C4-2B (cell line): ENCODE measurements at regions not wholly inside any gene's neighbourhood (a gene's known extent, or its start where the extent isn't known, plus 50 kb on each side); places are given as distances from the start of the nearest gene placed in this dataset.

ENCODE experiments used
- ZFX ChIP-seq: fragments of 450-650 bp; IDR thresholded peaks from 2 replicates; pipeline ENCODE4 v1.6.1; 2017
- TF ChIP-seq, protein P1 (sequence below): fragments of 450-650 bp; conservative IDR thresholded peaks from 2 replicates; pipeline ENCODE4 v1.5.1; 2017; ENCODE audit warnings: mild to moderate bottlenecking

DNA sequence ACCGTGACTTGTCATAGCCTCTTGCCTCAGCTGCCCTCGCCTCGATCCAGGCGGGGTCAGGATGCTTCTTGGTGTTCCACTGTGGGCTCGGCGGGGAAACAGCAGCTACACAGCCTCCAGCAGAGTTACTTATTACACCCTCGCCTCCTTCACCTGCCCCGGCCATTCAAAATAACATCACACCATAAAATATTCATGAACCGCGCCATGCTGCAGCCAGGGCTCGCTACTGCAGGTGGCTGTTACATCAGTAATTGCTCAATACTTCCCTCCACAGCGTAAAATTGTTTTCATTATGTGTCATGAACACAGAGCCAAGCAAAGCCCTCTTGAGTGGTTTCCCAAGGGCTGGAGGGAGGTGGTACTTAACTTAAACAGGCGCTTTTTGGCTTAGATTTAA lies 241.5 kb upstream of the SP8 start:
- TF ChIP-seq, protein P1, sequence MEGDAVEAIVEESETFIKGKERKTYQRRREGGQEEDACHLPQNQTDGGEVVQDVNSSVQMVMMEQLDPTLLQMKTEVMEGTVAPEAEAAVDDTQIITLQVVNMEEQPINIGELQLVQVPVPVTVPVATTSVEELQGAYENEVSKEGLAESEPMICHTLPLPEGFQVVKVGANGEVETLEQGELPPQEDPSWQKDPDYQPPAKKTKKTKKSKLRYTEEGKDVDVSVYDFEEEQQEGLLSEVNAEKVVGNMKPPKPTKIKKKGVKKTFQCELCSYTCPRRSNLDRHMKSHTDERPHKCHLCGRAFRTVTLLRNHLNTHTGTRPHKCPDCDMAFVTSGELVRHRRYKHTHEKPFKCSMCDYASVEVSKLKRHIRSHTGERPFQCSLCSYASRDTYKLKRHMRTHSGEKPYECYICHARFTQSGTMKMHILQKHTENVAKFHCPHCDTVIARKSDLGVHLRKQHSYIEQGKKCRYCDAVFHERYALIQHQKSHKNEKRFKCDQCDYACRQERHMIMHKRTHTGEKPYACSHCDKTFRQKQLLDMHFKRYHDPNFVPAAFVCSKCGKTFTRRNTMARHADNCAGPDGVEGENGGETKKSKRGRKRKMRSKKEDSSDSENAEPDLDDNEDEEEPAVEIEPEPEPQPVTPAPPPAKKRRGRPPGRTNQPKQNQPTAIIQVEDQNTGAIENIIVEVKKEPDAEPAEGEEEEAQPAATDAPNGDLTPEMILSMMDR: no peak
- no peak for TF ChIP-seq ZFX
